Heart right ventricle (tissue), 16 donors: ENCODE measurements at regions not wholly inside any gene's neighbourhood (a gene's known extent, or its start where the extent isn't known, plus 50 kb on each side); places are given as distances from the start of the nearest gene placed in this dataset.

Experiments
- ATAC-seq, 8 donors: fragments of 200-7000 bp; cut with Tn5 transposase; one replicate each; pipeline ENCODE4 v1.9.1; 2020; ENCODE audit warnings: mild to moderate bottlenecking in 8 of 8, moderate library complexity in 8 of 8, moderate number of reproducible peaks in 1 of 8
- DNase-seq, 2 donors: peaks; one replicate each; pipeline ENCODE4 v3.0.0-alpha.2; 2020
- H3K27ac ChIP-seq, 10 donors: fragments of 200-600 bp; sonication (generic) in 2 of 10; one replicate each; pipeline versions ENCODE4 v1.5.0 to v1.8.0; 2020 to 2022; ENCODE audit warnings: mild to moderate bottlenecking in 3 of 10
- H3K27me3 ChIP-seq, 7 donors: fragments of 200-600 bp; one replicate each; pipeline ENCODE4 v1.8.0; 2021 to 2022; ENCODE audit warnings: mild to moderate bottlenecking in 2 of 7
- H3K36me3 ChIP-seq, 9 donors: fragments of 200-600 bp; sonication (generic) in 1 of 9; one replicate each; pipeline versions ENCODE4 v1.5.0 to v1.8.0; 2020 to 2022; ENCODE audit warnings: mild to moderate bottlenecking in 2 of 9
- H3K4me1 ChIP-seq, 9 donors: fragments of 200-600 bp; sonication (generic) in 1 of 9; one replicate each; pipeline versions ENCODE4 v1.5.0 to v1.8.0; 2020 to 2022; ENCODE audit warnings: mild to moderate bottlenecking in 4 of 9
- H3K4me3 ChIP-seq, 10 donors: fragments of 200-600 bp; sonication (generic) in 2 of 10; one replicate each; pipeline versions ENCODE4 v1.5.0 to v1.8.0; 2020 to 2022; ENCODE audit warnings: mild to moderate bottlenecking in 7 of 10, moderate library complexity in 2 of 10
- H3K9me3 ChIP-seq, 11 donors: fragments of 200-600 bp in 10 of 11; sonication (generic) in 2 of 11; one replicate each; pipeline versions ENCODE4 v1.5.0 to v1.8.0; 2013 to 2022; ENCODE audit warnings: mild to moderate bottlenecking in 2 of 11, control low read depth in 1 of 11, moderate library complexity in 1 of 11
- CTCF ChIP-seq, 9 donors: fragments of 200-600 bp; sonication (generic) in 2 of 9; IDR thresholded peaks; one replicate each; pipeline versions ENCODE4 v1.5.0 to v1.8.0; 2021 to 2022; ENCODE audit warnings: antibody characterized with exemption in 9 of 9, mild to moderate bottlenecking in 5 of 9, moderate library complexity in 1 of 9
- WGBS, 2 donors: extraction: QIAGEN DNeasy Blood & Tissue Kit; methylation state at CpG; one replicate each; pipeline ENCODE4 v1.1.7; 2013; ENCODE audit warnings: inconsistent platforms in 1 of 2; 5-methylcytosine and 5-hydroxymethylcytosine counted together
- intact Hi-C, 10 donors: fragments of 100-400 bp; cut with DNase I; formaldehyde crosslinking; loops; one replicate each; pipeline versions ENCODE4 v1.11.1 to v1.14.2; 2022
- donor health status: Arrhythmogenic right ventricular cardiomyopathy.
- donor health status: ischemic (EF 13 %, LVEDD 7.1; RV severe dilation, severe dysfunction).
- donor health status: healthy with polysubstance abuse.
- donor health status: DM: no; HTN: yes; CAD: no.
- donor health status: DM: no; HTN: no; CAD: no.
- donor health status: ischemic (EF 25% LVEDD 6.9; RV normal size, moderate dysfunction).
- donor health status: ischemic (EF 25% LVEDD 5.7; RV mildly dilated, moderate dysfunction).
- donor health status: healthy.
- donor health status: DM: yes; HTN: yes; CAD: no.
- donor health status: Ischemic cardiomyopathy.
- donor health status: ischemic (EF 35%, LVEDD 5.7; RV mildly dilated, moderate dysfunction).
- donor health status: nonischemic (EF 11% LVEDD 7.7; RV severe dilation, severe dysfunction).
- donor health status: DM: yes; HTN: yes; CAD: no.
- donor health status: PGD.
- donor health status: ischemic (EF 29% LVEDD 5.4; RV normal size, mild dysfunction).
- donor health status: nonischemic (EF 23%, LVEDD 6.1; RV moderate dilation, normal function).

GRCh38 chr10:107492389-107492788, 327.9 kb upstream of the SORCS1 start:
- no peaks in the 10 kb centered on the region for H3K4me1 ChIP-seq
- no peaks in the 10 kb centered on the region for H3K27me3 ChIP-seq
- no peaks in the 10 kb centered on the region for H3K36me3 ChIP-seq
- ATAC-seq (no peak), DNase-seq (no peak)
- intact Hi-C loops = no loop called here
- no peak overlapping the region for H3K27ac ChIP-seq
- TF ChIP-seq CTCF (IDR thresholded peaks at IDR 0.05) = no peak
- no peaks in the 10 kb centered on the region for H3K9me3 ChIP-seq
- H3K4me3 ChIP-seq = no peak overlapping the region
- WGBS, 2 donors = 59 to 63% methylated on average over 1 of the region's 1 CpG

- no peak overlapping the region for H3K4me3 ChIP-seq
- H3K4me1 ChIP-seq = no peaks in the 10 kb centered on the region
- no peak for DNase-seq
- H3K27ac ChIP-seq = no peak overlapping the region
- H3K27me3 ChIP-seq = no peaks in the 10 kb centered on the region
- H3K36me3 ChIP-seq = no peaks in the 10 kb centered on the region
- WGBS, 2 donors = 97% methylated on average over 2 of the region's 2 CpGs
- no peaks in the 10 kb centered on the region for H3K9me3 ChIP-seq
- intact Hi-C loops = no loop called here
- TF ChIP-seq CTCF (IDR thresholded peaks at IDR 0.05) = no peak
- no peak for ATAC-seq
Measured at GRCh38 chr10:107490389-107490788, 325.9 kb upstream of the SORCS1 start.

GRCh38 chr10:107487284-107487683, 322.8 kb upstream of the SORCS1 start:
- no peaks in the 10 kb centered on the region for H3K4me1 ChIP-seq
- DNase-seq = no peak

GRCh38 chr10:107485019-107485418, 320.5 kb upstream of the SORCS1 start:
- Histone ChIP-seq H3K9me3 (no peaks in the 10 kb centered on the region), H3K27me3 (no peaks in the 10 kb centered on the region), H3K27ac (no peak overlapping the region), H3K4me3 (no peak overlapping the region), H3K36me3 (no peaks in the 10 kb centered on the region), H3K4me1 (no peaks in the 10 kb centered on the region)
- intact Hi-C loops = no loop called here
- no peak for ATAC-seq
- 53 to 56% methylated on average over 2 of the region's 2 CpGs for WGBS, 2 donors
- TF ChIP-seq CTCF (IDR thresholded peaks at IDR 0.05) = no peak
- no peak for DNase-seq

More at GRCh38 chr10:107487284-107487683, 322.8 kb upstream of the SORCS1 start:
- no peaks in the 10 kb centered on the region for H3K36me3 ChIP-seq
- 61 to 69% methylated on average over 4 of the region's 4 CpGs for WGBS, 2 donors
- no peak for TF ChIP-seq CTCF (IDR thresholded peaks at IDR 0.05)
- intact Hi-C loops = no loop called here
- no peaks in the 10 kb centered on the region for H3K27me3 ChIP-seq
- H3K27ac ChIP-seq = no peak overlapping the region
- H3K4me3 ChIP-seq = no peak overlapping the region
- H3K9me3 ChIP-seq = no peaks in the 10 kb centered on the region
- no peak for ATAC-seq

- no peak for DNase-seq
- TF ChIP-seq CTCF (IDR thresholded peaks at IDR 0.05) = no peak
- H3K9me3 ChIP-seq = no peaks in the 10 kb centered on the region
- 82 to 87% methylated on average over 7 of the region's 7 CpGs for WGBS, 2 donors
- no peaks in the 10 kb centered on the region for H3K4me1 ChIP-seq
- H3K27me3 ChIP-seq = no peaks in the 10 kb centered on the region
- no peak overlapping the region for H3K27ac ChIP-seq
- intact Hi-C loops = no loop called here
- no peak overlapping the region for H3K4me3 ChIP-seq
- ATAC-seq = no peak
- no peaks in the 10 kb centered on the region for H3K36me3 ChIP-seq
Measured at GRCh38 chr10:107481881-107482280, 317.4 kb upstream of the SORCS1 start.
